ENCODE measurements at regions not wholly inside any gene's neighbourhood (a gene's known extent, or its start where the extent isn't known, plus 50 kb on each side); places are given as distances from the start of the nearest gene placed in this dataset.

GRCh38 chr13:105763851-105764250 lies 771.6 kb downstream of the EFNB2 start:
- H3K4me3 Mint-ChIP-seq (ENCODE audit: unreplicated experiment), result no peak overlapping the region
- no peaks in the 10 kb centered on the region for H3K4me1 Mint-ChIP-seq (ENCODE audit: low read depth, unreplicated experiment)
- H3K9me3 Mint-ChIP-seq (ENCODE audit: unreplicated experiment), result peaks cover 3% of the 10 kb centered on the region
- H3K27ac Mint-ChIP-seq (ENCODE audit: unreplicated experiment), result no peak overlapping the region
- DNase-seq, result no peak
- TF ChIP-seq CTCF (IDR thresholded peaks at IDR 0.05; ENCODE audit: partially characterized antibody, unreplicated experiment), result no peak
- H3K36me3 Mint-ChIP-seq (ENCODE audit: unreplicated experiment), result no peaks in the 10 kb centered on the region
- H3K27me3 Mint-ChIP-seq (ENCODE audit: unreplicated experiment), result no peaks in the 10 kb centered on the region

DNA sequence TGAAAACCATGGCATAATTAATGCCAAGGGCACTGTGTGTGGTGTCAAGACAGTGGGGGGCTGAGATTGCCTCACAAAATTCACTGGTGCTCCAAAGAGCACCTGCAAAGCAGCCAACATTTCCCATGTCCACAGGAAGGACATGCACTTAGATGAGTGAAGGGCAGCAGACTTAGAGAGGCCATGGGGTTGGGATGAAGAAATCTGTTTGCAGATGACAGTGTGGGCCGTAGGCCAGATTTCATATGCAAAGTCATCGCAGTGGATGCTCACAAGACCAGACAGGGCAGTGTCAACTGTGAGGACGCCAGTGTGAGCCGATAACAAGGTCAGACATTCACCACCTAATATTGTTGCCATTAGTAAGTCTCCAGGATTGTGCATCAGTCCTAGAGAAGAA lies 773.4 kb downstream of the EFNB2 start:
- TF ChIP-seq CTCF (IDR thresholded peaks at IDR 0.05; ENCODE audit: partially characterized antibody, unreplicated experiment), result no peak
- Mint-ChIP-seq H3K4me1 (ENCODE audit: low read depth, unreplicated experiment) (peaks cover 12% of the 10 kb centered on the region), H3K36me3 (ENCODE audit: unreplicated experiment) (no peaks in the 10 kb centered on the region), H3K27me3 (ENCODE audit: unreplicated experiment) (peaks cover 4% of the 10 kb centered on the region), H3K4me3 (ENCODE audit: unreplicated experiment) (no peak overlapping the region), H3K9me3 (ENCODE audit: unreplicated experiment) (peaks cover 8% of the 10 kb centered on the region), H3K27ac (ENCODE audit: unreplicated experiment) (no peak overlapping the region)
- DNase-seq, result no peak

- DNase-seq, result no peak
- Mint-ChIP-seq H3K9me3 (ENCODE audit: unreplicated experiment) (peaks cover 8% of the 10 kb centered on the region), H3K36me3 (ENCODE audit: unreplicated experiment) (no peaks in the 10 kb centered on the region), H3K4me1 (ENCODE audit: low read depth, unreplicated experiment) (peaks cover 14% of the 10 kb centered on the region), H3K27ac (ENCODE audit: unreplicated experiment) (no peak overlapping the region), H3K27me3 (ENCODE audit: unreplicated experiment) (peaks cover 4% of the 10 kb centered on the region), H3K4me3 (ENCODE audit: unreplicated experiment) (no peak overlapping the region)
- no peak for TF ChIP-seq CTCF (IDR thresholded peaks at IDR 0.05; ENCODE audit: partially characterized antibody, unreplicated experiment)
Observed at GRCh38 chr13:105758918-105759860, 776.3 kb downstream of the EFNB2 start.

- no peak for DNase-seq
- no peak for TF ChIP-seq CTCF (IDR thresholded peaks at IDR 0.05; ENCODE audit: partially characterized antibody, unreplicated experiment)
- H3K27ac Mint-ChIP-seq (ENCODE audit: unreplicated experiment), result no peak overlapping the region
- no peaks in the 10 kb centered on the region for H3K9me3 Mint-ChIP-seq (ENCODE audit: unreplicated experiment)
- peaks cover 2% of the 10 kb centered on the region for H3K27me3 Mint-ChIP-seq (ENCODE audit: unreplicated experiment)
- no peak overlapping the region for H3K4me3 Mint-ChIP-seq (ENCODE audit: unreplicated experiment)
- H3K4me1 Mint-ChIP-seq (ENCODE audit: low read depth, unreplicated experiment), result peaks cover 5% of the 10 kb centered on the region
- no peaks in the 10 kb centered on the region for H3K36me3 Mint-ChIP-seq (ENCODE audit: unreplicated experiment)
Observed at GRCh38 chr13:105740739-105741138, 794.7 kb downstream of the EFNB2 start.

GRCh38 chr13:105737688-105738087 lies 797.8 kb downstream of the EFNB2 start:
- DNase-seq, result no peak
- TF ChIP-seq CTCF (IDR thresholded peaks at IDR 0.05; ENCODE audit: partially characterized antibody, unreplicated experiment), result no peak
- Mint-ChIP-seq H3K4me1 (ENCODE audit: low read depth, unreplicated experiment) (peaks cover 5% of the 10 kb centered on the region), H3K27ac (ENCODE audit: unreplicated experiment) (no peak overlapping the region), H3K36me3 (ENCODE audit: unreplicated experiment) (no peaks in the 10 kb centered on the region), H3K4me3 (ENCODE audit: unreplicated experiment) (no peak overlapping the region), H3K27me3 (ENCODE audit: unreplicated experiment) (peaks cover 2% of the 10 kb centered on the region), H3K9me3 (ENCODE audit: unreplicated experiment) (peaks cover 1% of the 10 kb centered on the region)
